Right forelimb (tissue), 1 donor: ENCODE measurements at regions not wholly inside any gene's neighbourhood (a gene's known extent, or its start where the extent isn't known, plus 50 kb on each side); places are given as distances from the start of the nearest gene placed in this dataset.
A peak's percentile ranks its signal among the peaks of the same experiment; 100 is the strongest.

Experiments
- DNase-seq: peaks from one replicate; pipeline ENCODE4 v3.0.0-alpha.2; 2018

DNA sequence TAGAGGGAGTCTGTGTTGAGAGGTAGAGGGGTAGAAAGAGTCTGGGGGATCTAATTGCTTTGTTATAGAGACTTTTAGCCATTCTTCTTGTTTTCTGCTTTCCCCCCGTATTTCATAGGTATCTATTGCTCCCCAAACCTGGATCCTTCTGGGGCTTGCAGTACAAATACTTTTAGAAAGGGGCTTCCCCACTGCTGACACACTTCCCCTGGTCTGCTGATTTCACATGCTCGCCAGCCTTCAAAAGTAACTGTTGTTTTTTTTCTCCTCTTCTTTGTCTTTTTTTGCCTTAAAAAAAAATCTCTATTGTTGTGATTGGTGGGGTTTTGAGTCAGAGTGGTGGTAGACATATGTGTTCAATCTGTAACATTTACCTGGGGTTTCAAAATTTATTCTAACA is 300.6 kb upstream of the AZI2 start:
- DNase-seq = no peak

DNA sequence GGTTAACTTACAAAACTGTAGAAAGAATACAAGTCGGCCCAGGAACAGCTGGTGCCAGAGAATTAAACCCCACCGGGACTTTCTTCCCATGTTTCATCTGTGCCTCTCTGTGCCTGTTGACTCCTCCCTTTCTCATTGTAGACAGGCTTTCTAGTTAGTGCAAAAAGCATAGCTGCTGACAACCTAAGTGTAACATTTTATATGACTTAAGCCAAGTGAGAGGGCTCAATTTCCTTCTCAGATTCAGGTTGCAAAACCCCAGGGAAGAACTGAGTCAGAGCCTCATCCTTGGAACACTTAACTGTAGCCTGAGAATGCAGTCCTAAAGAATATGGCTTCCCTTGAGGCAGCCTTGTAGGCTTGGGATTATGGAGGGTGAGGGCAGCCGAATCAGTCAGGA is 302.5 kb upstream of the AZI2 start:
- DNase-seq = no peak

DNA sequence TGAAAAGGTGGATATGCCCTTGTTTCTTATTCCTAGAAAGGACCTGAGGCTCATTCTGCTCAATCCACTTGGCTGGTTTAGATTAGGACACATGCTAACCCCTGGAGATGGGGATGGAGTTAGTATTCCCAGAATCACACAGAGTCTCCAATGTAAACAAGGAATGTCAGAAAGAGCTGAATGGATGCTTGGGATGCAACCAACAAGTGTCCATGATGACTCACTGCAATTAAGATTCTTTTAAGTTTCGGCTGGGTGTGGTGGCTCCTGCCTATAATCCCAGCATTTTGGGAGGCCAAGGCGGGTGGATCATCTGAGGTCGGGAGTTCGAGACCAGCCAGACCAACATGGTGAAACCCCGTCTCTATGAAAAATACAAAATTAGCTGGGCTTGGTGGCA is 315.5 kb upstream of the AZI2 start:
- no peak for DNase-seq

- DNase-seq = peak; percentile 65
Measured at GRCh38 chr3:28667646-28668621, 319.3 kb upstream of the AZI2 start.

DNA sequence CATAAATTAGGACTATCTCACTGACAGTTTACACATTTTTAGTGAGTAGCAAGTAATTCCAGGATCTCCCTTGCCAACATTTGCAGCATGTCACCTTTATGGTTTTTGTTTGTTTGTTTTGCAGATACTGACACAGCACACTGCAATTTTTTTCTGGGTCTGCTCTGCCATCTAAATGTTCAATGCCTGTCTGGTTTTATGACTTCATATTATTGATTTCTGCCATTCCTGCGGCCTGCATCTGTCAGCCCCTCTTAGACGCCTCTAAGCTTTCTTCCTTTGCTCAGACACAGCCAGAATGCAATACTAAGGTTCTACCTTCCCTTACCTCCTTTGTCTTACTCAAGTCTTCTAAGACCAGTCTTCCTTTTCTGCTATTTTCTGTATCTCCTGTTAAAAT is 321.2 kb upstream of the AZI2 start:
- no peak for DNase-seq

DNA sequence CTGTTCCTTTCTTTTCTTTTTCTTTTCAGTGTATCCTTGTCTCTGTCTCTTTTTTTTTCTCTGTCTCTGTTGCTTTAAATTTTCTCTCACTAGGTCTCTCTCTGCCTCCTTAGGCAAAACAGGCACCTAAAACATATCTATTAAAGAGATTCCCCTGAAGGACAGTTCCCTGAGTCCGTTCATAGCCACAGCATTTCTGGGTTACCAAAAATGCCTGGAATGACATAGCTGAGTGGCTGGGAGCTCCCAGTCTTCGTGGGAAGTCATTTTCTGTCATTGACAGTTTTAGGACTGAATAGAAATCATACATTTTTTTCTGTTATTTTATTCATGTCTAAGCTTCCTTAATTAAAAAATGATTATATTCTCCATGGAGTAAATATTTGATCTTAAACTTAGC is 323.8 kb upstream of the AZI2 start:
- no peak for DNase-seq

DNA sequence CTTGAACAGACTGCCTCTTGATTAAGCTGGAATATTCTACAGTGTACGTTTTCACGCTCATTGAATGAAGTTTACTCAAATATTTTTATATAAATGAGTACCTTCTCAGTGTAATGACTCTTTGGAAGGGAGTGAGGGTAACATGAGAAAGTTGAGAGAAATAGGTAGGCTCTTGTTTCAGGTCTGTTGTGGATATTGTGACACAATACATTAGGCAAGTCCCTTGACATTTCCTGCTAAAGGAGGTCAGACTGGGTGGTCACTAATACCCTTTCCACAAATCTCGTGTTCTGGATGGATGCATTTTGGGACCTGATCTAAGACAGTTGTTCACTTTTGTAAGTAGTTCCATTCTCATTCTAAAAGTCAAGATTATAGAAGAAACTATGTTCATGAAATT is 324.8 kb upstream of the AZI2 start:
- no peak for DNase-seq

DNA sequence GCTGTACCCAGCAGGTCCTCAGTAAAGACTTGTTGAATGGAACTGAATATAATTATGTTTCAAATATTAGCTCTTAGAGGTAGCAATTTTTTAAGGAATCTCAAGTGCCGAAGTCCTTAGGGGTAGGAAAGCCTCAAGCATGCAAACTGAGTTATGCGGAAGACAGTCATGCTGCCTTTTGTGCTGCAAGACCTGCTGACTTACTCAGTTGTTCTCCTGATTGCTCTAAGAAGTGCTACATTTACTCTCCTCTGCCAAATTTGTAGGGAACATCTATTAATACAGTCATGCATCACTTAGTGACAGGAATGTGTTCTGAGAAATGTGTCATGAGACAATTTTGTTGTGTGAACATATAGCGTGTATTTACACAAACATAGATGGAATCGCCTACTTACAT is 325.6 kb upstream of the AZI2 start:
- DNase-seq = no peak

GRCh38 chr3:28677581-28677980 is 329.0 kb upstream of the AZI2 start:
- no peak for DNase-seq

- no peak for DNase-seq
Measured at GRCh38 chr3:28678086-28678485, 329.5 kb upstream of the AZI2 start.

- DNase-seq = no peak
Measured at GRCh38 chr3:28680050-28680449, 331.4 kb upstream of the AZI2 start.

DNA sequence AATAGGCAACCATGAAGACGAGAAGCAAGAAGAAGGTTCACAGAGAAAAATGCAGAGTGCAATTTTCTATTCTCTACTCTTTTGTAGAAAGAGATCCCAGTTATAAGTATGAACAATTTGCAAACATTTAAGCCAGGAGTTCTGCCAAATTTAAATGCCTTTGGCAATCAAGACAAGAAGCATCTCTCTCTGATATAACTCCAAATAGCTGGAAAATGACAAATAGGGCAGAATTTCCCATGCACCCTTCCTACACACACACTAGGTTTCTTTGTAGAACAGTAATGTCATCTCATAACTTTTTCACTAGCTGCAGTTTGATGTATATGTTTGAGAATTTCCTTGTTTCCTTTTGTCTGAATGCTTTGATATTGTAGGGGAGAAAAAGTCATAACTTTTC is 333.5 kb upstream of the AZI2 start:
- DNase-seq = no peak

DNA sequence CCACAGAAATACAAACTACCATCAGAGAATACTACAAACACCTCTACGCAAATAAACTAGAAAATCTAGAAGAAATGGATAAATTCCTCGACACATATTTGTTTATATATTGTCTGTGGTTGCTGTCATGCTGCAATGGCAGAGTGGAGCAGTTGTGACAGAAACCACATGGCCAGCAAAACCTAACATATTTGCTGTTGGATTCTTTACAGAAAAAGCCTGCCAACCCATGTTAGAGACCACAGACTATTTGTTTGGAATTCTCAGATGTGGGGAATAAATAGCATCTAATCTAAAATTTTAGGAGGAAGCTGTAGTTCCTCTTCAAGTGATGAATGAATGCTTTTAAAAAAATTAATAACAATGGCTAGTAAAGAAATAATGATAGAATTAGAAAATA is 341.6 kb upstream of the AZI2 start:
- no peak for DNase-seq

DNA sequence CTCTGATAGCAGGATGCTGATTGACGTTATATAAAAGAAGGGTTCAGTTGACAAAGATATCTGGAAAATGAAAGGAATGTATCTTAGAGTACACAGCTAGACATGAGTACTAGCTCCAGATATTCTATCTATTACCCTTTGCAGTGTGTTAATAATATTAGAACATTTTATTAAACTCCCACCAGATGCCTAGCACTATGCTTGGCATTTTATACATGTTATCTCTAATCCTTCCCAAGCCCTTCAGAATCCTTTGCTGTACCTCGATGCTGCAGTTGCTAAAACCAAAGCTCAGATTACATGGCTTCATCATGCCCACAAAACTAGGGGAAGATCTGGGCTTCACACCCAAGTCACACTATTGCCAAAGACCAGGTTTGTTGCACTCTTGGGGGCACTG is 350.1 kb upstream of the AZI2 start:
- no peak for DNase-seq

- no peak for DNase-seq
Measured at GRCh38 chr3:28699283-28699682, 350.7 kb upstream of the AZI2 start.

- no peak for DNase-seq
Measured at GRCh38 chr3:28700728-28701127, 352.1 kb upstream of the AZI2 start.

DNA sequence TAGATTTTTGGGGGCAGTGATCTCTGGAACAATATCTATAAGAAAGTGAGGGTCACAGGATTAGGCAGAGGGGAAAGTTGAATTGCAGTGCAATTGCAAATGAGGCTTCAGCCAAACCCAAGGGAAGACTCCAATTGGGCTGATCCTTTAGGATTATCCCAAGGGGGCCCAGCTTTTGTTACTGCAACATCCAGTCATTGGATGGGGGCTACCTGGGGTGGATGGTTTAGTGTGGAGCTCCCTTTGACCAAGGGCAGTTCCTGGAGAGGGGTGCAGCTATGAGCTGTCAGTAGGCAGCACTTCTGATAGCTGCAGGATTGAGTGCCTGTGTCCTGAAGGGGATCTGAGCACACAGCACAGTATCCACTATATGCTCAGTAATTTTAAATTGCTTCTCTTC is 355.2 kb upstream of the AZI2 start:
- DNase-seq = no peak

GRCh38 chr3:28711293-28711692 is 362.7 kb upstream of the AZI2 start:
- no peak for DNase-seq

DNA sequence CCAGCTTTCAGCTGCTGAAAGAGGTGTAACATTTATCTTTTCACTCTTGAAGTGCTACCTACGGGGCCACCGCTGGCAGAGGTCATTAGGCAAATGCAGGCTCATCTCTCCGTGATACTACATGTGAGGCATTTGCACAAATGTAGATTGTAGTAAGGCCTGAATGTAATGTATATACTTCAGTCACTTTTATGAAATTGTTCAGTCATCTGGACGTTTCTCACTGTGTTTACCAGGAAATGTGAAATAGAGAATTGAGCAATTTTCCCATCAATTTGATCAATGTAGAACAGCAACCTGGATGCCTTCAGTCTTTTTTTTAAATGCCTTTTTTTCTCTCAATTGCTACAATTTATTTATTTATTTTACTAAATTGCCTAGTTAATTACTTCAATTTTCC is 368.3 kb upstream of the AZI2 start:
- DNase-seq = no peak

- DNase-seq = no peak
Measured at GRCh38 chr3:28718074-28718849, 369.6 kb upstream of the AZI2 start.

DNA sequence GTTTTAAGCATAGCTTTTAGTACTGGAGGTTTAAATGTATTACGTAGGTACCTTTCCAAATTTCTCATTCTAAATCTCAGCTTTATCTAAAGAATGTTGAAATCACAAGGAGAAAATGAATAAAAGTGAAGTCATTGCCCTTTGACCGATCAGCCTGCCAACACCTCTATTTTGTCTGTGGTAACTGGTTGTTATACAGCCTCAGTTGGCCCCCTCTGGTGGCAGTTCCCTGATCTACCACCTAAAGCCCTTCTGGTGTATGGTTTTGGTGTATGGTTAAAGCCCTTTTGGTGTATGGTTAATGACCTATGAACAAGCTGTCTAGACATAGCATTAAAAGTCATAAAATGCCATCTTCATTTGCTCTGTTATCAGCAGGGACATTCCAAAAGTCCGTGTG is 378.2 kb upstream of the AZI2 start:
- DNase-seq = no peak

DNA sequence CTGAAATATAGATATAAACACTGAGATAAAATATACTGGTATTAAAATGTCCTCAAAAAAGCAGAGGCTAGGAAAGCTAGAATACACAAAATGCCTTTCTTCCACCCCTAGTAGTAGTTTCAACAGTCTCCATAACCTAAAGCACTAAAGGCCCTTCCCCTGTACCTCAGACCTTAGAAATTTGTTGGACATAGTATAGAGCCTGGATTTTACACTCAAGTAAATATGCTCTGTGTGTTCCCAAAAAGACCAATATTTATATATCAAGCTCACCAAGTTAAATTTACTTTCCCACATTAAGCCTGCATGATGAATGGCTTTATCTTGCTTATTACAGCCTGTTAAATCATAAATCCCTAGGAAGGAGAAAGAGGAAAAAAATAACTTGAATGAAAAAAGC is 378.7 kb upstream of the AZI2 start:
- DNase-seq = no peak

DNA sequence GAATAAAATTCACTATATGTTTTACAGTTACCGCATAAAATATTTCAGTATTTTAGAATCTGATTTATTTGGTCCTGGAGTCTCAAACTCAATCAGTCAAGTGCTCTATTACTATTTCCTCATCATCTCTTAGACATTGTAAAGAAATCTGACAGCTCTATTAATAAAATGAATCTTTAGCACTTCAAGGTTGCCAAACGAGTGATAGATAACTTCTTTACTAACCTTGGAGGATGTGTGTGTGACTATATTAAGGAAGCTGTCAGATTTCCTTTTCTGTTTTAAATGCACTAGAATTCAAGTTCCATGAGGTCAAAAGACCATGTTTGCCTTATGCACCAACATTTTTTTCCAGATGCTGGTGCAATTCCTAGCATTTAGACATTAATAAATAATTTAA is 389.8 kb upstream of the AZI2 start:
- no peak for DNase-seq

GRCh38 chr3:28739647-28740046 is 391.0 kb upstream of the AZI2 start:
- DNase-seq = no peak
